ENCODE measurements at regions not wholly inside any gene's neighbourhood (a gene's known extent, or its start where the extent isn't known, plus 50 kb on each side); places are given as distances from the start of the nearest gene placed in this dataset.

- no peaks in the 10 kb centered on the region for H3K27me3 ChIP-seq (ENCODE audit: control insufficient read depth in 2 of 2, insufficient read depth in 2 of 2, low read length in 2 of 2)
- H2AFZ ChIP-seq (ENCODE audit: low read depth, low read length), result no peak overlapping the region
- no peaks in the 10 kb centered on the region for H3K9me1 ChIP-seq (replicated peaks; ENCODE audit: control insufficient read depth, extremely low read depth, insufficient read depth, low read length)
- DNase-seq (ENCODE audit: low read depth, low spot score) (no peak), FAIRE-seq (no peak)
- BruUV-seq (replicated peaks), result no TSS peak
- H3K9ac ChIP-seq (replicated peaks; ENCODE audit: extremely low read depth, insufficient read depth, low read length), result no peak overlapping the region
- TF ChIP-seq POLR2AphosphoS5 (IDR thresholded peaks at IDR 0.05; ENCODE audit: insufficient read depth, low read depth, low read length) (no peak), EZH2 (IDR thresholded peaks at IDR 0.05; ENCODE audit: borderline replicate concordance, low read depth, low read length, severe bottlenecking) (no peak), POLR2A (IDR thresholded peaks at IDR 0.05; ENCODE audit: low read depth, low read length) (no peak), FOS (IDR thresholded peaks at IDR 0.05; ENCODE audit: borderline replicate concordance, insufficient read depth, low read length) (no peak), GATA2 (IDR thresholded peaks at IDR 0.05; ENCODE audit: insufficient read depth, insufficient read length, low read depth, low read length) (no peak), MAX (IDR thresholded peaks at IDR 0.05; ENCODE audit: insufficient read depth, insufficient read length) (no peak), CTCF (IDR thresholded peaks at IDR 0.05; ENCODE audit: extremely low read depth in 1 of 2, insufficient read depth in 1 of 2, low read depth in 1 of 2, low read length in 2 of 2) (no peak), JUN (IDR thresholded peaks at IDR 0.05; ENCODE audit: borderline replicate concordance, insufficient read depth, insufficient read length, low read depth) (no peak), MYC (IDR thresholded peaks at IDR 0.05; ENCODE audit: low read depth, low read length) (no peak)
- ChIA-PET CTCF (no interaction called here), POLR2A (no interaction called here)
- no peaks in the 10 kb centered on the region for H3K79me2 ChIP-seq (ENCODE audit: control insufficient read depth, insufficient read depth, low read length)
- H3K4me2 ChIP-seq (ENCODE audit: insufficient read depth, low read length), result no peak overlapping the region
- dilution Hi-C loops (cut with MboI; ENCODE audit: extremely low pct_ligation_motif_present, low sequenced_read_pairs) (no loop called here), intact Hi-C loops (cut with micrococcal nuclease) (no loop called here)
- H3K4me1 ChIP-seq (ENCODE audit: control insufficient read depth, extremely low read depth, insufficient read depth, low read length), result no peaks in the 10 kb centered on the region
- no peaks in the 10 kb centered on the region for H3K36me3 ChIP-seq (ENCODE audit: control insufficient read depth in 2 of 2, extremely low read depth in 1 of 2, insufficient read depth in 2 of 2, low read length in 2 of 2)
- no peaks in the 10 kb centered on the region for H4K20me1 ChIP-seq (replicated peaks; ENCODE audit: control insufficient read depth, extremely low read depth, insufficient read depth, low read length)
- no peaks in the 10 kb centered on the region for H3K9me3 ChIP-seq (replicated peaks; ENCODE audit: control insufficient read depth, insufficient read depth, low read length)
- no peak overlapping the region for H3K4me3 ChIP-seq (replicated peaks in 1 of 3; ENCODE audit: insufficient read depth in 1 of 3, low read depth in 1 of 3, low read length in 3 of 3)
- no peak overlapping the region for H3K27ac ChIP-seq (ENCODE audit: insufficient read depth, low read depth, low read length)
These were observed 102.6 kb downstream of the PLG start for GRCh38 chr6:160804639-160805038.

Measured in endothelial cell of umbilical vein (primary cell).